Transverse colon (tissue), 4 donors: ENCODE measurements at regions not wholly inside any gene's neighbourhood (a gene's known extent, or its start where the extent isn't known, plus 50 kb on each side); places are given as distances from the start of the nearest gene placed in this dataset.

Experiments
- DNase-seq: peaks from one replicate; pipeline ENCODE4 v3.0.0-alpha.2; 2019
- H3K27ac ChIP-seq, 4 donors: fragments of 200-600 bp; sonication (generic); 2 replicates each; pipeline ENCODE4 v1.5.1; 2016 to 2018; ENCODE audit warnings: inconsistent platforms in 4 of 4
- H3K27me3 ChIP-seq: fragments of 200-600 bp; sonication (generic); 2 replicates; pipeline ENCODE4 v1.5.1; 2017; ENCODE audit warnings: inconsistent platforms
- H3K36me3 ChIP-seq, 4 donors: fragments of 200-600 bp; sonication (generic); 2 replicates each; pipeline ENCODE4 v1.5.1; 2017 to 2019; ENCODE audit warnings: inconsistent platforms in 4 of 4
- H3K4me1 ChIP-seq, 4 donors: fragments of 200-600 bp; sonication (generic); 2 replicates each; pipeline ENCODE4 v1.5.1; 2017 to 2020; ENCODE audit warnings: inconsistent platforms in 4 of 4
- H3K4me3 ChIP-seq, 4 donors: fragments of 200-600 bp; sonication (generic); 1 replicate in 1 of 4; 2 replicates in 3 of 4; pipeline versions ENCODE4 v1.5.1 to v1.6.1; 2017 to 2019; ENCODE audit warnings: inconsistent platforms in 4 of 4
- H3K9me3 ChIP-seq, 2 donors: fragments of 200-600 bp; sonication (generic); 2 replicates each; pipeline ENCODE4 v1.5.1; 2017 to 2019; ENCODE audit warnings: inconsistent platforms in 2 of 2
- CTCF ChIP-seq, 5 experiments: fragments of 200-600 bp in 3 of 5; fragments of 450-650 bp in 2 of 5; sonication (generic) in 3 of 5; IDR thresholded peaks; 1 replicate in 2 of 5; 2 replicates in 3 of 5; pipeline ENCODE4 v1.5.1; 2016 to 2017; ENCODE audit warnings: antibody characterized with exemption in 5 of 5, inconsistent platforms in 3 of 5, mild to moderate bottlenecking in 2 of 5, moderate library complexity in 1 of 5
- EP300 ChIP-seq: sonication (generic); formaldehyde crosslinking; IDR thresholded peaks from one replicate; pipeline ENCODE4 v1.6.1; 2017; ENCODE audit warnings: antibody characterized with exemption, low read depth
- POLR2A ChIP-seq: fragments of 450-650 bp; IDR thresholded peaks from one replicate; pipeline ENCODE4 v1.6.1; 2016; ENCODE audit warnings: antibody characterized with exemption, mild to moderate bottlenecking, moderate library complexity
- POLR2AphosphoS5 ChIP-seq, 3 donors: sonication (generic); formaldehyde crosslinking; IDR thresholded peaks; one replicate each; pipeline ENCODE4 v1.6.1; 2016; ENCODE audit warnings: antibody characterized with exemption in 3 of 3
- WGBS, 2 donors: methylation state at CpG; one replicate each; pipeline ENCODE4 v1.1.5; 2018; ENCODE audit warnings: low coverage in 1 of 2; 5-methylcytosine and 5-hydroxymethylcytosine counted together
- in situ Hi-C, 4 donors: fragments of 200-750 bp; cut with MboI; loops; one replicate each; pipeline versions ENCODE4 v1.15.0 to v1.15.1; 2017; ENCODE audit warnings: low sequenced_read_pairs in 3 of 4, low pct_ligation_motif_present in 1 of 4, low pct_unique_long_range_greater_than_20kb in 1 of 4
- intact Hi-C: fragments of 100-400 bp; cut with DNase I; formaldehyde crosslinking; loops from one replicate; pipeline ENCODE4 v1.15.1; 2023; ENCODE audit warnings: low total_unique reads

GRCh38 chr14:38743966-38744584, 359.0 kb downstream of the SEC23A start:
- Histone ChIP-seq H3K27ac (no peak overlapping the region), H3K27me3 (no peaks in the 10 kb centered on the region), H3K9me3 (no peaks in the 10 kb centered on the region), H3K4me1 (no peaks in the 10 kb centered on the region), H3K4me3 (no peak overlapping the region), H3K36me3 (no peaks in the 10 kb centered on the region)
- intact Hi-C loops (no loop called here), in situ Hi-C loops (no loop called here)
- TF ChIP-seq POLR2A, result no peak
- no peak for TF ChIP-seq EP300
- no peak for TF ChIP-seq CTCF (IDR thresholded peaks at IDR 0.05)
- TF ChIP-seq POLR2AphosphoS5 (IDR thresholded peaks at IDR 0.05), result no peak
- no peak for DNase-seq
- 78 to 82% methylated on average over 5 to 7 of the region's 7 CpGs for WGBS, 2 donors

GRCh38 chr14:38737686-38738407, 365.2 kb downstream of the SEC23A start:
- no peak for DNase-seq
- H3K36me3 ChIP-seq, result no peaks in the 10 kb centered on the region
- intact Hi-C loops, result no loop called here
- H3K4me3 ChIP-seq, result no peak overlapping the region
- H3K9me3 ChIP-seq, result no peaks in the 10 kb centered on the region
- no peak overlapping the region for H3K27ac ChIP-seq
- TF ChIP-seq CTCF (IDR thresholded peaks at IDR 0.05) (no peak), POLR2A (no peak), POLR2AphosphoS5 (IDR thresholded peaks at IDR 0.05) (no peak), EP300 (no peak)
- H3K4me1 ChIP-seq, result no peaks in the 10 kb centered on the region
- in situ Hi-C loops, result no loop called here
- WGBS, 2 donors, result 72 to 81% methylated on average over 7 to 12 of the region's 12 CpGs
- H3K27me3 ChIP-seq, result no peaks in the 10 kb centered on the region

- H3K27me3 ChIP-seq, result no peaks in the 10 kb centered on the region
- no peak for DNase-seq
- H3K9me3 ChIP-seq, result no peaks in the 10 kb centered on the region
- H3K4me1 ChIP-seq, result no peaks in the 10 kb centered on the region
- intact Hi-C loops (no loop called here), in situ Hi-C loops (no loop called here)
- TF ChIP-seq POLR2A (no peak), POLR2AphosphoS5 (IDR thresholded peaks at IDR 0.05) (no peak), CTCF (IDR thresholded peaks at IDR 0.05) (no peak), EP300 (no peak)
- H3K27ac ChIP-seq, result no peak overlapping the region
- no peaks in the 10 kb centered on the region for H3K36me3 ChIP-seq
- no peak overlapping the region for H3K4me3 ChIP-seq
- 72% methylated on average over 5 of the region's 5 CpGs for WGBS, 2 donors
Observed at GRCh38 chr14:38735005-38735404, 368.0 kb downstream of the SEC23A start.

GRCh38 chr14:38731962-38732361, 371.1 kb downstream of the SEC23A start:
- no peaks in the 10 kb centered on the region for H3K36me3 ChIP-seq
- intact Hi-C loops (no loop called here), in situ Hi-C loops (no loop called here)
- 55 to 77% methylated on average over 1 of the region's 1 CpG for WGBS, 2 donors
- no peaks in the 10 kb centered on the region for H3K27me3 ChIP-seq
- no peaks in the 10 kb centered on the region for H3K9me3 ChIP-seq
- no peak overlapping the region for H3K4me3 ChIP-seq
- DNase-seq, result no peak
- no peak overlapping the region for H3K27ac ChIP-seq
- TF ChIP-seq CTCF (IDR thresholded peaks at IDR 0.05) (no peak), POLR2A (no peak), EP300 (no peak)
- no peaks in the 10 kb centered on the region for H3K4me1 ChIP-seq
